Right kidney (tissue), 1 donor: ENCODE measurements at regions not wholly inside any gene's neighbourhood (a gene's known extent, or its start where the extent isn't known, plus 50 kb on each side); places are given as distances from the start of the nearest gene placed in this dataset.
A peak's percentile ranks its signal among the peaks of the same experiment; 100 is the strongest.
"Not testable (repeated sequence)": the region's sequence is repeated elsewhere in the genome, so short reads cannot be mapped to it uniquely, and the experiment has no call there.

ENCODE experiments used
- DNase-seq: peaks from one replicate; pipeline ENCODE4 v3.0.0-alpha.2; 2016

DNA sequence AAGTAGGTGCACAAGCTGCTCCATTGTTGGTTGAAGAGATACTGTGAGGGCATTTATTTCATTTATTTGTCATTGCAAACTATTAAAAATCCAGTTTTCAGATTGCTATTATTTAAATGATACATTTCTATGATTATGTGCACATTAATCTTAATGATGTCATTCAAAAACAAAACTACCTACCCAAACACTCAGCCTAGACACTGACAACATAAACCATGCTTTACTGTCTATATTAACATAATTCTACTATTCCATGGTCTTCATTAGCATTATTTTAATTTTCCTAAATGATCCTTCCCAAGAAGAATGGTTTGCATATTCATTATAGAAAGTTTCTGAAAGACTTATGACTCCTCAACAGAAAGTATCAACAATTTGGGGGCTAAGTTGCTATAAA lies 813.0 kb upstream of the SLITRK5 start:
- no peak for DNase-seq

DNA sequence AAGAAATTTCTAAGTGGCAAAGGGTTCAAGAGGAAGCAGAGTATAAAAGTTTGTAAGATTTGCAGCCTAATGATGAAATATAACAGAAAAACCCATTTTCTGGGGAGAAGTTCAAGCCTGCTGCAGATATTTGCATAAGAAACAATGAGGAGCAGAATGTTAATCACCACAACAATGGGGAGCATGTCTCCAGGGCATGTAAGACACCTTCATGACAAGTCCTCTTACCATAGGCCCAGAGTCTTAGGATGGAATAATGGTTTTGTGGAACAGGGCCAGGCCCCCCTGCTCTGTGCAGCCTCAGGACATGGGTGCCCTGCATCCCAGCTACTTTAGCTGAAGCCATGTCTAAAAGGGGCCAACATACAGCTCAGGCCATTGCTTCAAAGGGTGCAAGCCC lies 809.0 kb upstream of the SLITRK5 start:
- no peak for DNase-seq

DNA sequence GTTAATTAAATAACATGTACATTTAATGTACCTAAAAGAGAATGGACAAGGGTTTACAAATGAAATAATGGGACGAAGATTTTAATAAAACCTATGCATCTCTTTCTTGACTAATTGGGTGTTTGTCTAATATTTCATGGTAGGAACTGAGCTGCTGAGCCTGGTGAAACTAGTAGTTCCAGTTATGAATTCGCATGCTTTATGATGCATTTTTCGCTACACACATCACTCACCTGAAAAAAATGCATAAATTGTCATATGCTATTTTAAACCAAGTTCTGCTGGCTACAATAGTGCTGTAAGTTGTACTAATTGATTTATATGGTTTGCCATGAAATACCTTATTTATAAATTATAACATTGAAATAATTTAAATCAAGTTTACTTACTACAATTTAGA lies 806.8 kb upstream of the SLITRK5 start:
- DNase-seq = no peak

DNA sequence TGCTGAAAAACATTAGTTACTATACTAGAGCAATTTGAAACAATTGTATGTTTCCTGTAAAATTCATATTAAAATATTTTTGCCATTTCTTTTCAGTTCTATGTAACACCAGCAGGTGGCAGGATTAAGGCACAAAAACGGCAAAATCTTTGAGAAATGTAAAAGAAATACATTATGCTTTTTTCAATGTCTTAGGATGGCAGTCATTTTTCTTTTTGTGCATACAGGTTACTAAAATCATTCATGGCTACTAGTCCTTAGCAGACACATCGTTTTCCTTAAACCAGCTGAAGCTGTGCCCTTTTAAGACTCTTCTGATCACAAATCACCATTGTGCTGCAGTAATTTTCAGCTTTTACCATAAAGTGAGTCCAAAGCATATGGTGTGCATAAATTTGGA lies 800.7 kb upstream of the SLITRK5 start:
- DNase-seq = no peak

GRCh38 chr13:86877441-86877840 lies 793.7 kb upstream of the SLITRK5 start:
- no peak for DNase-seq

DNA sequence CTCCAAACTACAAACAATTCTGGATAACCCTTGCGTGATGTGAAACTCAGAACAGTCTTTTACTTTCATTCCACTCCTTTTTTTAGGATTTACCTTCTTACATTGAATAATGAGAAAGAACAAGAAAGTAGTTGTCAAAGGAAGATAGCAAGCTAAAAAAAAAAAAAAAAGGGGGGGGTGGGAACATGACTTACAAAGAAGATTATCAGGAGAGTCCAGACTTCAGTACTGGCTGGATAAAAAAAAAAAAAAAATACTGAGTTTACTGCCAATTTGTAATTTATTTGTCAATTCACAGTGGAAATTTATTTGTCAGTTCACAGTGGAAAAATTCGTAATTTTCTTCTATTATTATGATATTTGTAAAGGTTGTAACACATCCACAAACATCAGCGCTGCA lies 792.4 kb upstream of the SLITRK5 start:
- no peak for DNase-seq

DNA sequence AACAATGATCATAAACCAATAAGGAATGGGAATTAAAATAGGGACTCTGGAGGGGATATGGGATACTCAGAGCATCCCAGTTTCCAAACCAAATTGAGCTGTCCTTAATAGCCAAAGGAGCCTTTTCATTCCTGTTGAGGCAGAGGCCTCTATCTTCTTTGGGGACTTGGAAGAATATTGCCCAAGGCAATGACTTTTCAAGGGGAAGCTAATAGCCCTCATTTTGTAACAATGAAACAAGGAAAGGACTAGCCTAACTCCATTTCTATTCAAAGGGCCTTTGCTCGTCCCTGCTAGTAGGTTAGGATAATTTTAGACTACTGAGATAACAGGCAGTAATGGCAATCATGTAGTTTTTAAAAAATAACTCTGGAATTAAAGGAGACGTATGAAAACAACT lies 789.8 kb upstream of the SLITRK5 start:
- no peak for DNase-seq

- no peak for DNase-seq
Measured at GRCh38 chr13:86882107-86882506, 789.1 kb upstream of the SLITRK5 start.

GRCh38 chr13:86882835-86883234 lies 788.3 kb upstream of the SLITRK5 start:
- DNase-seq = no peak

DNA sequence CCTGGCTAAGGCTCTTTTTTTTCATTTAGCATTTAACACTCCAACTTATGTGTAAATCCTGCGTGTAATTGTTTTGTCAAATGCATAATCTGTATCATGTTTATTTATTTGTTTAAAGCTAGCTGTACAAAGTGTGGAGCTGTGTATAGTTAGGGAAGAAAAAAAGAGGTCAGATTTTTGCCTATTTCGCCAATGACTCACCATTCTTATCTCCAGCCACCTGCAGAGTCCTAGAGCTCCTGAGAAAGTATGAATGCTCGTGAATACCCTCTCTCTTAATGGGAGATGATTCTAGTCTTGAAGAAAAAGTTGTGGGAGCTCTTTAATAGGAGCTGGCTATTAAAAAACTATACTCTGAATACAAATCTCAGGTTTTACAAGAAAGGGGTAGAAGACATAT lies 778.8 kb upstream of the SLITRK5 start:
- DNase-seq = no peak

- no peak for DNase-seq
Measured at GRCh38 chr13:86900906-86901305, 770.3 kb upstream of the SLITRK5 start.

GRCh38 chr13:86906127-86906874 lies 764.9 kb upstream of the SLITRK5 start:
- DNase-seq = no peak

GRCh38 chr13:86907156-86907555 lies 764.0 kb upstream of the SLITRK5 start:
- DNase-seq = no peak

DNA sequence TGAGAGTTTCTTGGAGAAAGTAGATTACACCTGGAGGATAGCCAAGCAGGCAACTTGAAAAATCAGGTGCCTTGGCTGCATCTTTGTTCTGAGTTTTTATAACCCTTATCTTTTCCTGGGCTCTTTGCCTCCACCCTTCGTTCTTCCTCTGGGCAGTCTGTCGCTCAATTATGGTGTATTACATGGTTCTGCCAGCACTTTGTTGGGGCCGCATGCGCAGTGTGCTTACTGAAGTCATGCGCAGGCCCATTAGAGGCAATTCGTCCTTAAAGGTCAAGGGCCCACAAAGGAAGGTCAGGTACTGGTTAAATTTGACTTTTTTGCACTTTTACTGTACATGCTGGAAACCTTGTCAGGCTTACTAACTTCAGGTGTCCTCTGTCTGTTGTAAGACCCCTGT lies 761.9 kb upstream of the SLITRK5 start:
- no peak for DNase-seq

DNA sequence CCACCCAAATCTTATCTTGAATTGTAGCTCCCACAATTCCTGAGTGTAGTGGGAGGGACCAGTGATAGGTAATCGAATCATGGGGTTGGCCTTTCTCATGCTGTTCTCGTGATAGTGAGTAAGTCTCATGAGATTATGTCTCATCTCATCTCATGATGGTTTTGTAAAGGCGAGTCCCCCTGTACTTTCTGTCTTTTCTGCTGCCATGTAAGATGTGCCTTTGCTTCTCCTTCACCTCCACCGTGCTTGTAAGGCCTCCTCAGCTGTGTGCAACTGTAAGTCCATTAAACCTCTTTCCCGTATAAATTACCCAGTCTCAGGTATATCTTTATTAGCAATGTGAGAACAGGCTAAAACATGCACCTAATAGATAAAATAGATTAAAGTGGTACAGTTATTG lies 756.4 kb upstream of the SLITRK5 start:
- no peak for DNase-seq

- DNase-seq = not testable (repeated sequence)
Measured at GRCh38 chr13:86917438-86917837, 753.7 kb upstream of the SLITRK5 start.

GRCh38 chr13:86918682-86919081 lies 752.5 kb upstream of the SLITRK5 start:
- DNase-seq = no peak

DNA sequence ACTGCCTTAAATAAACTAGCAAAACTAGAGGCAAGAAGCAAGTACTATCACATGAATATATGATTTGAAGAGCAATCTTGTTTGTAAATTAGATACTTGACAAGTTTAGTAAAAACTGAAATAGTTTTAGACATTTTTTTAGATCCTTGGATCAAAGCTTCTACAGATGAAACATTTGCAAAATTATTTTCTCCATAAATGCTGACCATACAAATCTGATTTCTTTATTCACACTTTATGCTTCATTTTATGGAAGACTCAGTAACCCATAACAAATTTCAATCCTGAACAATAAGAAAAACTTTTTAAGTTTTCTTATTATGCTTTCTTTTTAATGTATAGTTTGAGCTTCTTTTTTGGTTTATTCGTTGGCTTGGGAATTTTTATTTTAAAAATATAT lies 750.2 kb upstream of the SLITRK5 start:
- no peak for DNase-seq

GRCh38 chr13:86922936-86923335 lies 748.2 kb upstream of the SLITRK5 start:
- no peak for DNase-seq

DNA sequence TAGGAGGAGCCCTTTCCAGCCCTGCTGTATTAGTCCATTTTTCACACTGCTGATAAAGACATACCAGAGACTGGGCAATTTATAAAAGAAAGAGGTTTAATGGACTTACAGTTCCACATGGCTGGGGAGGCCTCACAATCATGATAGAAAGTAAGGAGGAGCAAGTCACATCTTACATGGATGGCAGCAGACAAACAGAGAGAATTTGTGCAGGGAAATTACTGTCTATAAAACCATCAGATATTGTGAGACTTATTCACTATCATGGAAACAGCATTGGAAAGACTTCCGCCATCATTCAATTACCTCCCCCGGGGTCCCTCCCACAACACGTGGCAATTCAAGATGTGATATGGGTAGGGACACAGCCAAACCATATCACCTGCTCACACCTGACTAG lies 744.3 kb upstream of the SLITRK5 start:
- DNase-seq = not testable (repeated sequence)

DNA sequence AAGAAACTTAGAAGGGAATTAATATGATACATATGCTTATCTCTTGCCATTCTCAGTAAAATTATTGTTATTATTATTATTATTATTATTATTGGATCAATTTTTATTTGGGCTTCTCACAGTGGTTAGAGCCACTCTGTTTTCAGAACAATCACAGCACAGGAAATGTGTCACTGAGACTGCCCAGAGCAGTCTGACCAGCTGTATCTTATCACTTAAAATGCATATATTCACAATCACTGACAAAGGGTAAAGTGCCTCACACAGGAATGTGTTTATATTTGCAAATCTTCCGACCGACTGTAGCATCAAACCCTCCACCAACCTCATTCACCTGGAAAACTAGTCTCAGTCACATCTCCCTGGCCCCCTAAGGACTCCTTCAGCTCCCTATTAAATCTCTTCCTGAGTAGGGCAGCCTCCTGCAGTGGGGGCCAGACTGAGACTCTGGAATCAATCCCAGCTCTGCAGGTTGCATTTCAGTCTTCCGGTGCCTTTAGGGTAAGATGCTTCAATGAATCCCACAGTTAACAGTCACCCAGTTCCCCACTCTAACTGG lies 738.3 kb upstream of the SLITRK5 start:
- DNase-seq = peak; percentile 2

- DNase-seq = no peak
Measured at GRCh38 chr13:86933676-86934075, 737.5 kb upstream of the SLITRK5 start.

DNA sequence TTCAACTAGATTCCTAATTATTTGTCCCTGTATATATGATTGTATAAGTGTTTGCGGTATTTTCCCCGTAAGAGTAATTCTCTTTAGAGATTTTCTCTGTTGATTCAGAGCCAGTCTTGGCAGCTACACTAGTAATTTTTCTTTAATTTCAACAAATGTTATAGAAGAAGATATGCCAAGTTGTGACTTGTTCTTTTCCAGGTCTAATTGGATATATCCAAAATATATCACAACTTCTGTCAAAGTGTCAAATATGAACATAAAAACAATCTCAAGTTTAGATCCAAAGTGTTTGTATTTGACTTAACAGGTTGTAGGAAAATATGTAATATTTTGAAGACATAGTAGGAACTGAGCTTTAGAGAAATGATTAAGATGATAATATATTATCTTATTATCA lies 733.9 kb upstream of the SLITRK5 start:
- no peak for DNase-seq

- no peak for DNase-seq
Measured at GRCh38 chr13:86945584-86945983, 725.6 kb upstream of the SLITRK5 start.

- DNase-seq = no peak
Measured at GRCh38 chr13:86946734-86947133, 724.4 kb upstream of the SLITRK5 start.
